ENCODE measurements at regions not wholly inside any gene's neighbourhood (a gene's known extent, or its start where the extent isn't known, plus 50 kb on each side); places are given as distances from the start of the nearest gene placed in this dataset.
"Not testable (repeated sequence)": the region's sequence is repeated elsewhere in the genome, so short reads cannot be mapped to it uniquely, and the experiment has no call there.

DNA sequence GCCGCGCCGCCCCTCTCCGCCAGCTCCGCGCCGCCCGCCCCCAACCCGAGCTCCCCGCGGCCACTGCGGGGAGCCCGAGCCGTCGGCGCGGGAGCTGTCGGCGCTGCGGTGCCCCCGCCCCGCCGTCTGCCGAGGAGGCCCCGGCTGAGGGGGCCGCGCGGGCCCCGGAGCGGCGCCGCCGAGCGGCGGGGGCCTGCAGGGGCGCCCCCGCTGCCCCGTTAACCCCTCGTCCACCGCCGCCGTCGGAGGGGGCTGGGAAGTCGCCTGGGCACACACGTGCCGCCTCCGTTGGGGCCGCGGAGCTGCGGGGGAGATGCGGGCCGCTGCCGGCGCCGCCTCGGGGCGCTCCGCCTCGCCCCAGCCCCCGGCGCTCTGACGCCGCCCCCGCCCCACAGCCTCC, 115.4 kb downstream of the CRLF3 start:
- TF ChIP-seq POLR2A (IDR thresholded peaks at IDR 0.05), result not testable (repeated sequence)
- TF ChIP-seq, protein P1, sequence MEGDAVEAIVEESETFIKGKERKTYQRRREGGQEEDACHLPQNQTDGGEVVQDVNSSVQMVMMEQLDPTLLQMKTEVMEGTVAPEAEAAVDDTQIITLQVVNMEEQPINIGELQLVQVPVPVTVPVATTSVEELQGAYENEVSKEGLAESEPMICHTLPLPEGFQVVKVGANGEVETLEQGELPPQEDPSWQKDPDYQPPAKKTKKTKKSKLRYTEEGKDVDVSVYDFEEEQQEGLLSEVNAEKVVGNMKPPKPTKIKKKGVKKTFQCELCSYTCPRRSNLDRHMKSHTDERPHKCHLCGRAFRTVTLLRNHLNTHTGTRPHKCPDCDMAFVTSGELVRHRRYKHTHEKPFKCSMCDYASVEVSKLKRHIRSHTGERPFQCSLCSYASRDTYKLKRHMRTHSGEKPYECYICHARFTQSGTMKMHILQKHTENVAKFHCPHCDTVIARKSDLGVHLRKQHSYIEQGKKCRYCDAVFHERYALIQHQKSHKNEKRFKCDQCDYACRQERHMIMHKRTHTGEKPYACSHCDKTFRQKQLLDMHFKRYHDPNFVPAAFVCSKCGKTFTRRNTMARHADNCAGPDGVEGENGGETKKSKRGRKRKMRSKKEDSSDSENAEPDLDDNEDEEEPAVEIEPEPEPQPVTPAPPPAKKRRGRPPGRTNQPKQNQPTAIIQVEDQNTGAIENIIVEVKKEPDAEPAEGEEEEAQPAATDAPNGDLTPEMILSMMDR (IDR thresholded peaks at IDR 0.05), result not testable (repeated sequence)

Data from ovary (tissue), 3 donors.